ENCODE measurements at regions not wholly inside any gene's neighbourhood (a gene's known extent, or its start where the extent isn't known, plus 50 kb on each side); places are given as distances from the start of the nearest gene placed in this dataset.

DNA sequence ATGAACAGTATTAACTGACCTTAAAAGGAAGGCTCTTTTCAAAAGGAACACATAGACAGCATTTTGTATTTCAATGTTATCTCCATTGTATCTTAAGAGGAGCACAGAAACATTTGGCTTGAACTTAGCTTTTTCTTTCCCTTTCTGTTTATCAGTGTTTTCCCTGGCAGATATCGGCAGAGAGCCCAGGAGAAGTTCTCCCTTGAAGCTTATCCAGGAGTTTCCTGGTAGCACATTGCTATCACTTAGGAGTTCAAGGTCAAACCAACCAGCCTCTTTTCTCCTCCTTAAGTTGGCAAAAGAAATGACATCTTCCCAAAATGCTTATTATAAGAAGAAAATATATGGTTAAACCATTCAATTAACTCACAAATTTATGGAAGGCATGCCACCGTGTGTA, 344.6 kb upstream of the UBE2E2 start:
- no peak overlapping the region for H2AFZ ChIP-seq (ENCODE audit: low read depth, low read length, severe bottlenecking)
- no peak overlapping the region for H3K27ac ChIP-seq (ENCODE audit: low read depth, low read length)
- TF ChIP-seq, protein P1, sequence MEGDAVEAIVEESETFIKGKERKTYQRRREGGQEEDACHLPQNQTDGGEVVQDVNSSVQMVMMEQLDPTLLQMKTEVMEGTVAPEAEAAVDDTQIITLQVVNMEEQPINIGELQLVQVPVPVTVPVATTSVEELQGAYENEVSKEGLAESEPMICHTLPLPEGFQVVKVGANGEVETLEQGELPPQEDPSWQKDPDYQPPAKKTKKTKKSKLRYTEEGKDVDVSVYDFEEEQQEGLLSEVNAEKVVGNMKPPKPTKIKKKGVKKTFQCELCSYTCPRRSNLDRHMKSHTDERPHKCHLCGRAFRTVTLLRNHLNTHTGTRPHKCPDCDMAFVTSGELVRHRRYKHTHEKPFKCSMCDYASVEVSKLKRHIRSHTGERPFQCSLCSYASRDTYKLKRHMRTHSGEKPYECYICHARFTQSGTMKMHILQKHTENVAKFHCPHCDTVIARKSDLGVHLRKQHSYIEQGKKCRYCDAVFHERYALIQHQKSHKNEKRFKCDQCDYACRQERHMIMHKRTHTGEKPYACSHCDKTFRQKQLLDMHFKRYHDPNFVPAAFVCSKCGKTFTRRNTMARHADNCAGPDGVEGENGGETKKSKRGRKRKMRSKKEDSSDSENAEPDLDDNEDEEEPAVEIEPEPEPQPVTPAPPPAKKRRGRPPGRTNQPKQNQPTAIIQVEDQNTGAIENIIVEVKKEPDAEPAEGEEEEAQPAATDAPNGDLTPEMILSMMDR (IDR thresholded peaks at IDR 0.05; ENCODE audit: insufficient read depth, low read length, poor library complexity, severe bottlenecking), result no peak
- TF ChIP-seq EZH2phosphoT487 (conservative IDR thresholded peaks at IDR 0.05; ENCODE audit: low read length), result no peak
- H3K79me2 ChIP-seq (ENCODE audit: insufficient read depth, low read length), result no peaks in the 10 kb centered on the region
- no peak overlapping the region for H3K9ac ChIP-seq (ENCODE audit: low read length)
- H4K20me1 ChIP-seq (ENCODE audit: low read depth, low read length), result no peaks in the 10 kb centered on the region
- no peak overlapping the region for H3K4me2 ChIP-seq (ENCODE audit: low read depth, low read length, poor library complexity, severe bottlenecking)
- H3K27me3 ChIP-seq (ENCODE audit: low read length), result no peaks in the 10 kb centered on the region
- no peaks in the 10 kb centered on the region for H3K36me3 ChIP-seq (ENCODE audit: low read length)
- H3F3A ChIP-seq (ENCODE audit: insufficient read depth), result no peaks in the 10 kb centered on the region
- H3K9me2 ChIP-seq (replicated peaks; ENCODE audit: insufficient read depth, low read length), result no peaks in the 10 kb centered on the region
- H3K9me3 ChIP-seq (ENCODE audit: insufficient read depth, low read length), result no peaks in the 10 kb centered on the region
- H3K4me3 ChIP-seq (ENCODE audit: insufficient read depth, low read length, poor library complexity, severe bottlenecking), result no peak overlapping the region

DNA sequence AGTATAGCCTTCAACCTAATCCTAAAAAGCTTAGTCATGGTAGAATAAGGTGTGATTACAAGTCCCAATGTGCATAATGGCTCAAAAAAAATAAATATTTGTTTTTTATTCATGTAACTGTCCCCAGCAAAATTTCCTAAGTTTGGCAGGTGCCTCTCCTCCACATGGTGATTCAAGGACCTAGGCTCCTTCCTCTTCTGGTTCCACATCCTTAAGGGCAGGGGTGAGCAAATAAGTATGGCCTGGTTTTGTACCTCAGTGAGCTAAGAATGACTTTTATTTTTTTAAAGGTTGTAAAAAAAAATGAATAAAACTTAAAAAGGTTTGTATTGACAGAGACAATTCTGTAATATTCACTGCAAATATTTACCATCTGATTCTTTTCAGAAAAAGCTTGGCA, 343.5 kb upstream of the UBE2E2 start:
- TF ChIP-seq EZH2phosphoT487 (conservative IDR thresholded peaks at IDR 0.05; ENCODE audit: low read length), result no peak
- TF ChIP-seq, protein P1 (IDR thresholded peaks at IDR 0.05; ENCODE audit: insufficient read depth, low read length, poor library complexity, severe bottlenecking), result no peak
- no peak overlapping the region for H3K4me3 ChIP-seq (ENCODE audit: insufficient read depth, low read length, poor library complexity, severe bottlenecking)
- H3K36me3 ChIP-seq (ENCODE audit: low read length), result no peaks in the 10 kb centered on the region
- H3K9me2 ChIP-seq (replicated peaks; ENCODE audit: insufficient read depth, low read length), result no peaks in the 10 kb centered on the region
- H3K27me3 ChIP-seq (ENCODE audit: low read length), result no peaks in the 10 kb centered on the region
- no peak overlapping the region for H2AFZ ChIP-seq (ENCODE audit: low read depth, low read length, severe bottlenecking)
- no peaks in the 10 kb centered on the region for H3K79me2 ChIP-seq (ENCODE audit: insufficient read depth, low read length)
- no peak overlapping the region for H3K9ac ChIP-seq (ENCODE audit: low read length)
- H3F3A ChIP-seq (ENCODE audit: insufficient read depth), result no peaks in the 10 kb centered on the region
- H3K9me3 ChIP-seq (ENCODE audit: insufficient read depth, low read length), result no peaks in the 10 kb centered on the region
- H4K20me1 ChIP-seq (ENCODE audit: low read depth, low read length), result no peaks in the 10 kb centered on the region
- no peak overlapping the region for H3K27ac ChIP-seq (ENCODE audit: low read depth, low read length)
- H3K4me2 ChIP-seq (ENCODE audit: low read depth, low read length, poor library complexity, severe bottlenecking), result no peak overlapping the region

DNA sequence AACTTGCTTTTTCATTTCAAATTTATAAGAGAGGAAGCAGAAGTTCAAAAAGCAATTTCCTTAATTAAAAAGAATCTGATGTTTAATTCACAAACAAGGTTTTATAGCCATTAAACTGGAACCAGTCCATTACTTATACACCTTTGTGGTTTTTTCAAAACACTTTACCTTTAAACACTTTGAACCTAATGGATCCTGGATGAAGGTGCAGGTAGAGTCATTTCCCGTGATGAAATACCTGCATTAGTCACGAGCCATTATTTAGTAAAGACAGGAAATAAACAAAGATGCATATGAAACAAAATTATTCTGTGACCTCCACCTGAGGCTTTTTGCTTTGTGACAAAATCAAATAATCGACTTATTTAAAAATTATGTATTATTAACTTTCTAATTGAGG, 341.7 kb upstream of the UBE2E2 start:
- no peaks in the 10 kb centered on the region for H3F3A ChIP-seq (ENCODE audit: insufficient read depth)
- H2AFZ ChIP-seq (ENCODE audit: low read depth, low read length, severe bottlenecking), result no peak overlapping the region
- no peaks in the 10 kb centered on the region for H3K27me3 ChIP-seq (ENCODE audit: low read length)
- no peaks in the 10 kb centered on the region for H3K9me3 ChIP-seq (ENCODE audit: insufficient read depth, low read length)
- no peaks in the 10 kb centered on the region for H3K36me3 ChIP-seq (ENCODE audit: low read length)
- no peak overlapping the region for H3K4me2 ChIP-seq (ENCODE audit: low read depth, low read length, poor library complexity, severe bottlenecking)
- no peak overlapping the region for H3K4me3 ChIP-seq (ENCODE audit: insufficient read depth, low read length, poor library complexity, severe bottlenecking)
- no peaks in the 10 kb centered on the region for H4K20me1 ChIP-seq (ENCODE audit: low read depth, low read length)
- TF ChIP-seq, protein P1 (IDR thresholded peaks at IDR 0.05; ENCODE audit: insufficient read depth, low read length, poor library complexity, severe bottlenecking), result no peak
- no peak for TF ChIP-seq EZH2phosphoT487 (conservative IDR thresholded peaks at IDR 0.05; ENCODE audit: low read length)
- no peaks in the 10 kb centered on the region for H3K79me2 ChIP-seq (ENCODE audit: insufficient read depth, low read length)
- no peak overlapping the region for H3K9ac ChIP-seq (ENCODE audit: low read length)
- H3K9me2 ChIP-seq (replicated peaks; ENCODE audit: insufficient read depth, low read length), result no peaks in the 10 kb centered on the region
- H3K27ac ChIP-seq (ENCODE audit: low read depth, low read length), result no peak overlapping the region
